Gastrocnemius medialis (tissue), 4 donors: ENCODE measurements at regions not wholly inside any gene's neighbourhood (a gene's known extent, or its start where the extent isn't known, plus 50 kb on each side); places are given as distances from the start of the nearest gene placed in this dataset.

Experiments used
- ATAC-seq, 2 donors: fragments of 150-250 bp; one replicate each; pipeline ENCODE4 v1.9.1; 2016
- DNase-seq, 2 donors: peaks; one replicate each; pipeline ENCODE4 v3.0.0-alpha.2; 2019
- H3K27ac ChIP-seq, 4 donors: fragments of 200-600 bp; sonication (generic); 1 replicate in 1 of 4; 2 replicates in 3 of 4; pipeline ENCODE4 v1.5.1; 2016 to 2018; ENCODE audit warnings: mild to moderate bottlenecking in 2 of 4, moderate library complexity in 1 of 4
- H3K27me3 ChIP-seq, 3 donors: fragments of 200-600 bp; sonication (generic) in 2 of 3; 1 replicate in 1 of 3; 2 replicates in 2 of 3; pipeline versions ENCODE4 v1.5.1 to v1.6.0; 2016 to 2019; ENCODE audit warnings: mild to moderate bottlenecking in 1 of 3, moderate library complexity in 1 of 3
- H3K36me3 ChIP-seq, 2 donors: fragments of 200-600 bp; sonication (generic) in 1 of 2; one replicate each; pipeline ENCODE4 v1.5.1; 2017 to 2018
- H3K4me1 ChIP-seq, 2 donors: fragments of 200-600 bp; sonication (generic) in 1 of 2; one replicate each; pipeline ENCODE4 v1.5.1; 2016 to 2017; ENCODE audit warnings: mild to moderate bottlenecking in 2 of 2
- H3K4me3 ChIP-seq, 4 donors: fragments of 200-600 bp; sonication (generic) in 3 of 4; 1 replicate in 1 of 4; 2 replicates in 3 of 4; pipeline ENCODE4 v1.5.1; 2016 to 2019; ENCODE audit warnings: mild to moderate bottlenecking in 2 of 4
- H3K9me3 ChIP-seq, 3 donors: fragments of 200-600 bp; sonication (generic) in 2 of 3; 1 replicate in 1 of 3; 2 replicates in 2 of 3; pipeline ENCODE4 v1.5.1; 2016 to 2019
- POLR2A ChIP-seq, 2 donors: fragments of 450-650 bp; IDR thresholded peaks; one replicate each; pipeline ENCODE4 v1.6.1; 2017; ENCODE audit warnings: antibody characterized with exemption in 2 of 2, mild to moderate bottlenecking in 2 of 2, moderate library complexity in 2 of 2
- in situ Hi-C, 4 donors: fragments of 200-750 bp; cut with MboI; loops; one replicate each; pipeline versions ENCODE4 v1.15.0 to v1.8.0; 2017; ENCODE audit warnings: low sequenced_read_pairs in 4 of 4
- intact Hi-C: fragments of 100-400 bp; cut with DNase I; formaldehyde crosslinking; loops from one replicate; pipeline ENCODE4 v1.15.1; 2023; ENCODE audit warnings: low total_unique reads
- TF ChIP-seq, protein P1 (sequence below), 5 experiments: fragments of 450-650 bp in 3 of 5; fragments of 200-600 bp in 2 of 5; sonication (generic) in 2 of 5; IDR thresholded peaks in 4 of 5; conservative IDR thresholded peaks in 1 of 5; 1 replicate in 4 of 5; 2 replicates in 1 of 5; pipeline ENCODE4 v1.5.1; 2016 to 2019; ENCODE audit warnings: antibody characterized with exemption in 5 of 5, mild to moderate bottlenecking in 3 of 5, moderate library complexity in 3 of 5

DNA sequence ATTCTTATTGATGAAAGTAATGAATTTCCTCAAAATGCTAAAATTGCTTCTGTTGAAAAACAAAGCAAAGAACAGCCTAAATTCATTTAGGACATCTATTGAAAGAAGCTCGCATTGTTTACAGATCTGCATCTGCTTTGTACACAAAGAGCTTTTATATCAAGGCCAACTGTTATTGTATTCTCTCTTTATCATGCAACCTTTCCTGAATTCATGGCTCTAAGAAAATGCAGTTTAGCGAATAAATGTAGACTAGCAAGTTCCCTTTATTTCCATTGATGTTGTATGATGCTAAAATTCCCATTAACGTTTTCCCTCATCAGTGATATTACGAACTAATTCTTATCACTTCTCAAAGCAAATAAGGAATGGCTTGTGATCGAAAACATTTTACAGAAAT, 446.3 kb downstream of the MID1IP1 start:
- no peaks in the 10 kb centered on the region for H3K27me3 ChIP-seq
- H3K36me3 ChIP-seq: no peaks in the 10 kb centered on the region
- TF ChIP-seq, protein P1, sequence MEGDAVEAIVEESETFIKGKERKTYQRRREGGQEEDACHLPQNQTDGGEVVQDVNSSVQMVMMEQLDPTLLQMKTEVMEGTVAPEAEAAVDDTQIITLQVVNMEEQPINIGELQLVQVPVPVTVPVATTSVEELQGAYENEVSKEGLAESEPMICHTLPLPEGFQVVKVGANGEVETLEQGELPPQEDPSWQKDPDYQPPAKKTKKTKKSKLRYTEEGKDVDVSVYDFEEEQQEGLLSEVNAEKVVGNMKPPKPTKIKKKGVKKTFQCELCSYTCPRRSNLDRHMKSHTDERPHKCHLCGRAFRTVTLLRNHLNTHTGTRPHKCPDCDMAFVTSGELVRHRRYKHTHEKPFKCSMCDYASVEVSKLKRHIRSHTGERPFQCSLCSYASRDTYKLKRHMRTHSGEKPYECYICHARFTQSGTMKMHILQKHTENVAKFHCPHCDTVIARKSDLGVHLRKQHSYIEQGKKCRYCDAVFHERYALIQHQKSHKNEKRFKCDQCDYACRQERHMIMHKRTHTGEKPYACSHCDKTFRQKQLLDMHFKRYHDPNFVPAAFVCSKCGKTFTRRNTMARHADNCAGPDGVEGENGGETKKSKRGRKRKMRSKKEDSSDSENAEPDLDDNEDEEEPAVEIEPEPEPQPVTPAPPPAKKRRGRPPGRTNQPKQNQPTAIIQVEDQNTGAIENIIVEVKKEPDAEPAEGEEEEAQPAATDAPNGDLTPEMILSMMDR (IDR thresholded peaks at IDR 0.05 in 4 of 5, conservative IDR thresholded peaks at IDR 0.05 in 1 of 5): no peak
- no peak for TF ChIP-seq POLR2A (IDR thresholded peaks at IDR 0.05)
- no peak overlapping the region for H3K4me3 ChIP-seq
- in situ Hi-C loops: loop anchor here in 1 of 4 donors (10.0 kb wide), 1 partner anchor 493 kb away; no protein-coding TSS in a partner anchor
- no peak overlapping the region for H3K27ac ChIP-seq
- DNase-seq (no peak), ATAC-seq (no peak)
- H3K4me1 ChIP-seq: no peaks in the 10 kb centered on the region
- no peaks in the 10 kb centered on the region for H3K9me3 ChIP-seq
- intact Hi-C loops: no loop called here

DNA sequence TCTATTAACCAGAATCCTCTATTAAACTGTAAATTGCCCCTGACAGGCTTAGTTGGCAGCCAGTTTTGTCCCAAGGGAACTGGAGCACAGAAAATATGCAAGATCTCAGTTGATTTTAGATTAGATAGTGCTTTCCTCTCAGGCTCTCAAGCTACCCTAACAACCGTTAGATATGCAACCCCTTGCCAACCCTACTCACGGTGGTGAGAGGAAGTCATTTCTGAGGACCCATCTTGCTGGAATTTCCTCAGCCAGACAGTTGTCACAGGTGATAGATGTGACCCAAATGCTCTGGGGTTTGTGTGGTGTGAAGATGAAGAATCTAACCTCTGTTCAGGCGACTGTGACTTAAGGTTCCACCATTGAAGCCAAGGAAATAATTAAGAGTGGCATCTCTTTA, 447.1 kb downstream of the MID1IP1 start:
- H3K9me3 ChIP-seq: no peaks in the 10 kb centered on the region
- in situ Hi-C loops: loop anchor here in 1 of 4 donors (10.0 kb wide), 1 partner anchor 494 kb away; no protein-coding TSS in a partner anchor
- H3K4me3 ChIP-seq: no peak overlapping the region
- ATAC-seq (no peak), DNase-seq (no peak)
- TF ChIP-seq POLR2A (IDR thresholded peaks at IDR 0.05): no peak
- TF ChIP-seq, protein P1 (IDR thresholded peaks at IDR 0.05 in 4 of 5, conservative IDR thresholded peaks at IDR 0.05 in 1 of 5): no peak
- H3K4me1 ChIP-seq: no peaks in the 10 kb centered on the region
- intact Hi-C loops: no loop called here
- H3K27ac ChIP-seq: no peak overlapping the region
- no peaks in the 10 kb centered on the region for H3K27me3 ChIP-seq
- no peaks in the 10 kb centered on the region for H3K36me3 ChIP-seq

DNA sequence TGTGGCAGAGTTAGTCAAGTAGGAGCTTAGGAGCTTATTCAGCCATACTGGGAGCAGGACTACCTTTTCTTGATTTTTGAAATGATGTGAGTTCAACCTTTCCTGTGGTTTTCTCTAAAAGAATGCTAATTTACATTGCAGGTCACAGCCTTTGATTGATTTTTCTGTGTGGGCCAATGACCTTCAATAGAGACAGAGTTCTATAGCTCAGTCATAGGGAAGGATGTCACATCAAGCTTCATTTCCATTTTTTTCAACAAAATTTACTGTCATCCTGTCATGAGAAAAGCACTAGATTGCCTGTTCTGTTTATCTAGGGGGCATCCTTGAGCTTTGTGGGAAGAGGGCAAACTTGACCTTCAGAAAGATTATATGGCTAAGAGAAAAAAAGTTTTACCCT, 448.7 kb downstream of the MID1IP1 start:
- no peaks in the 10 kb centered on the region for H3K9me3 ChIP-seq
- H3K36me3 ChIP-seq: no peaks in the 10 kb centered on the region
- H3K4me1 ChIP-seq: no peaks in the 10 kb centered on the region
- H3K4me3 ChIP-seq: no peak overlapping the region
- no peaks in the 10 kb centered on the region for H3K27me3 ChIP-seq
- in situ Hi-C loops: loop anchor here in 1 of 4 donors (10.0 kb wide), 1 partner anchor 495 kb away; no protein-coding TSS in a partner anchor
- TF ChIP-seq, protein P1 (IDR thresholded peaks at IDR 0.05 in 4 of 5, conservative IDR thresholded peaks at IDR 0.05 in 1 of 5): no peak
- TF ChIP-seq POLR2A (IDR thresholded peaks at IDR 0.05): no peak
- intact Hi-C loops: no loop called here
- DNase-seq: no peak
- H3K27ac ChIP-seq: no peak overlapping the region
- no peak for ATAC-seq

DNA sequence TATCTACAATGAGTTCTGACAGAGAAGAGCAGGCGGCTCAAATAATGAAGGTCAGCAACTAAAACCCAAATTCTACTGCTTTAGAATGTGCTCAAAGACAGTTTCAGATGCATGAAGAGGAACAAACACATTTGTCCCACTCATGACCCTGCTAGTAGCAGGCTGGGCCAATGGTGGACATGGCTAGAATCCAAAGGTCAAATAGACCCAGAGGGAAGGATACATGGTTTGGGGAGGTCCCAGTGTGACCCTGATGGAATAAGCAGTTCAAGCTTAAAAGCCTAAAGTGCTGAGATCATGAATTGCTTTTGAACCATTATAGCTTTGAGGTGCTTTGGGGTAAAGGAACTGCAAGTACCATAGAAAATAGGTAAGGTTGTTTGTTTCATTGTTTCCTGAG, 450.7 kb downstream of the MID1IP1 start:
- in situ Hi-C loops: no loop called here

More for the DNA sequence above, 450.7 kb downstream of the MID1IP1 start:
- intact Hi-C loops: no loop called here
- Histone ChIP-seq H3K4me1 (no peaks in the 10 kb centered on the region), H3K27me3 (no peaks in the 10 kb centered on the region), H3K27ac (no peak overlapping the region), H3K4me3 (no peak overlapping the region), H3K36me3 (no peaks in the 10 kb centered on the region), H3K9me3 (no peaks in the 10 kb centered on the region)
- no peak for DNase-seq
- no peak for ATAC-seq
- TF ChIP-seq, protein P1 (IDR thresholded peaks at IDR 0.05 in 4 of 5, conservative IDR thresholded peaks at IDR 0.05 in 1 of 5): no peak
- no peak for TF ChIP-seq POLR2A (IDR thresholded peaks at IDR 0.05)
